GM19035 (cell line): ENCODE measurements at regions not wholly inside any gene's neighbourhood (a gene's known extent, or its start where the extent isn't known, plus 50 kb on each side); places are given as distances from the start of the nearest gene placed in this dataset.
"Not testable (repeated sequence)": the region's sequence is repeated elsewhere in the genome, so short reads cannot be mapped to it uniquely, and the experiment has no call there.

Experiments
- ATAC-seq: cut with Tn5 transposase; IDR thresholded peaks from one replicate; pipeline ENCODE4 v1.9.1; 2021; ENCODE audit not compliant: unreplicated experiment

DNA sequence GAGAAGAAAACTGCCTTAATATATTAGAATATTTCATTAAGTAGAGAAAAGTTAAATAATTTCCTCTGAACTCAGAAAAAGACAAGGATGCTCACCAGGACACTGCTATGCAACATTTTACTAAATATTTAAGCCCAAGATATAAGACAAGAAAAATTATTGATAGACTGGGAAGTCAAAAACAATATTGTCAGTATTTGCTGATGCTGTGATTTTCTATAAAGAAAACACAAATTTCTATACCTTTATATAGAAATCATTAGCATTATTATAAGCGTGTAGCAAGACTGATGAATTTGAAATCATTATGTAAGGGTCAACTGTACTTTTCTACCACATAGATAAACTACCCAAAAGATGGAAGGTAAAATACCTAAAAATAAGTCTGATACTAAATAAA is 451.0 kb downstream of the RNF144A start:
- ATAC-seq, result no peak

DNA sequence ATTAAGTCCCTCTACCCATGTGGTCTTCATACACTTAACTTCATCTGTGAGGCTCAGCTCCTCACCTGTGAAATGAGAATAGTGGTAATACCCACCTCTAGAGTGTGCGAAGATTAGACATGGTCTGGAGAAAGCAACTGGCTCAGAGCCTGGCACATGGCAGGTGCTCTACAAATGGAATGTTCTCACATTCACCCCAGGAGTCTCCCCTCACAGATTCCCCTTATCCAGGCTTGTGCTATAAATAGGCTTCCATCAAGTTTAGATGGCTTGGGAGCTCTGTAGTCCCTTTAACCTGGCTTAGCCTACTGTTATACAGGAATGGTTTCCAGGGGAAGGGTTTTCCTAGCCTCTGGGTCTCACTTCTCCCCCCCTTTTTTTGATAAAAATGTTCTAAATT is 455.9 kb downstream of the RNF144A start:
- no peak for ATAC-seq

DNA sequence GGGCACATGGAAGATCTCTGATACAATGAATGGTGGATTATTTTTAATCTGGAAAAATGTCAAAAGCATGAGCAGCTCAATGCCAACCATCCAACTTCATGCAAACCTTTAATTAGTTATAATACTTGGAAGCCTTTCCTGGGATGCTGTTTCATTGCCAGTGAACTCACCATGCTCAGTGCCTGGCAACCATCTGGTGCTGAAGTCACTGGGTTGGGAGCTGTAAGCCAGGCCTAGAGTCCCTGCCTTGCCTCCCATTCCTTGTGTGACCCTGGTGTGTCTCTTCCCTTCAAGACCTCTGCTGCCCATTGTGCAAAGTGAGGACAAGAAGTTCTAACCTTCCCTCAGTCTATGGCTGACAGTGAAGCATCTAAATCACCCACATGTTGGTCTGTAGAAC is 458.7 kb downstream of the RNF144A start:
- no peak for ATAC-seq

DNA sequence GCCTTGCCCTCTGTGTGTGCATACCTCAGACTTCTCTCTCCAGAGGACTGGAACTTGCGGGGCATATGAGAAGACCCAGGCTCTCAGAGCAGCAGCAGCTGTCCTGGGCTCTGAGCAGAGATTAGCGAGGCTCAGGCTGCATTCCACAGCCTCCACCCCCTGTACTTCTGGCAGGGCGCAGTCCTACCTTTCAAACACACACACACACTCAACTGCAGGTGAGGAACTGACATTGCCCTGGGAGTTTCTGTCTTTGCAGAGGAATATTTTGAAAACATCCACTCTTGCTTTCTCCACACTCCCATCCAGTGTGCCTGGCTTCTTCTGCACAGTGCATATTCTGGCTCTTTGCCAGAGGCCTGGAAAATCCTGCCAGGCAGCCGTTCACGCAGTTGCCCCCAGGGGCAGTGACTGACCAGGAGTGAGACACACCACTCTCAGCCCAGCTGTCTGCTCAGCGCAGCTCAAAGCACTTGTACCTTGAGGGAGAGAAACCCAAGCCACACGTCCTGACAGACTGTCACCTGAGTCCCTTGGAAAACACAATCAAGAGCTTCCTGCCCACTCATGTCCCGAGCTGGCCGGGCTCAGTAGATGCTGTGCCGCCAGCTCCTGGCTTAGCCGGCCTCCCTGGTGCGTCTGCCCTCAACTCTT is 460.8 kb downstream of the RNF144A start:
- no peak for ATAC-seq

DNA sequence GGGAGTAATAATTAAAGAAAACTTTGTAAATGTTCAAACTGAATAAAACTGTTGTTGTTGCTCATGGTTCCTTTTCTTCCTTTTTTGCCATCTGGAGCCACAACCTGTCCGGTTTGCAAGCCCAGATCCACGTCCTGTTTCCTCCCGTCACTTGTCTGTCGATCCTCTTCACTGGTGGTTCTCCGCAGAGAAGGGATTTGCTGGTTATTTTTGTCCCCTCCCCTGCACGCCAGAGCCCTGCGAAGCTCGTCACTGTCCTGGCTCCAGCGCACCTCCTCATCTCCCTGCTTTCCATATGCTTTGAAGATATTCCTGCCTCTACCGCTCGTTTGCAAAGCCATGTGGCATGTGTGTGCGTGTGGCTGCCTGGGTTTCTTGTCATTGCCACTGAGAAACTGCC is 461.4 kb downstream of the RNF144A start:
- ATAC-seq, result no peak

DNA sequence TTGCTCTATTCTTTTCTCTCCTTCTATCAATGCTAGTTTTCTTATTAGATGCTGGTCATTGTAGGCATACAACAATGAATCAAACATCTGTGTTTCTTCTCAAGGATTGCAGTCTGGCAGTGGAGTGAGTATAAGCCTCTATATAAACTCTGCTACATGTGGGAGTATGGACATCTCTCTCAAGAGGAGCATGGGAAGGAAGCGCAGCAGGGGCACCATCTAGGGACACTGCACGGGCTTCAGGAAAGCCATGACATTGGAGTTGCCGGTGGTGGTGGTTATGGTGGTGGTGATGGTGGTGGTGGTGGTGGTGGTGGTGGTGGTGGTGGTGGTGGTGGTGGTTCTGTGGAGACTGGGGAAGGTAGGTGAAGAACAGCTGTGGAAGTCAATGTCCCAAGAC is 462.6 kb downstream of the RNF144A start:
- ATAC-seq, result no peak

DNA sequence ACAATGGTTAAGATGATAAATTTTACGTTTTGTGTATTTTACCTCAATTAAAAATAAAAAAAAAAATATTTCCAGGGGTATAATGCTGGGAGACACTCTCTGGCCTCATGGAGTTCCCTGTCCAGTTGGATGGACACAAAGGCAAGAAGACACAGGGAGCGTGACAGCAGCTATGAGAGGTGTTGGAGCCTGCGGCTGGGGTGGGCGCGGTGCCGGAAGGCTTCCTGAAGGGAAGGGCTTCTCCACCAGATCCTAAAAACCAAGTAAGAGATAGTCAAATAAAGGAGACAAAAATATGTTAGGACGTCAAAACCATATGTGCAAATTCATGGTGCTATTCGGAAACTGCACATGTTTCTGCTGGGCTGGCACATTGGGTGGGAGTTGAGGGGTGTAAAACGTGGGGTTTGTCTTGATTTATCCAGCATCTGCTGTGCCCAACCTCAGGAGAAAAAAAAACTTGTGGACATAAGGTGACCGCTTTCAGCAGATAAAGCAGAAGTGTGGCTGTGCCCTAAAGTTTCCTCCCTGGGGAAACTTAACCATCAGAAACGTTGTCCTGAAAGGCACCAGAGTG is 467.6 kb downstream of the RNF144A start:
- ATAC-seq, result no peak

DNA sequence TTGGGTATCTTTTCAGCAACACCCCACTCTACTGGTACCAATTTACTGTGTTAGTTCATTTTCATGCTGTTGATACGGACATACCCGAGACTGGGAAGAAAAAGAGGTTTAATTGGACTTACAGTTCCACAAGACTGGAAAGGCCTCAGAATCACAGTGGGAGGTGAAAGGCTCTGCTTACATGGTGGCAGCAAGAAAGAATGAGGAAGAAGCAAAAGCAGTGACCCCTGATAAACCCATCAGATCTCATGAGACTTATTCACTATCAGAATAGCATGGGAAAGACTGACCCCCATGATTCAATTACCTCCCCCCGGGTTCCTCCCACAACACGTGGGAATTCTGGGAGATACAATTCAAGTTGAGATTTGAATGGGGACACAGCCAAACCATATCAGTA is 473.1 kb downstream of the RNF144A start:
- not testable (repeated sequence) for ATAC-seq

DNA sequence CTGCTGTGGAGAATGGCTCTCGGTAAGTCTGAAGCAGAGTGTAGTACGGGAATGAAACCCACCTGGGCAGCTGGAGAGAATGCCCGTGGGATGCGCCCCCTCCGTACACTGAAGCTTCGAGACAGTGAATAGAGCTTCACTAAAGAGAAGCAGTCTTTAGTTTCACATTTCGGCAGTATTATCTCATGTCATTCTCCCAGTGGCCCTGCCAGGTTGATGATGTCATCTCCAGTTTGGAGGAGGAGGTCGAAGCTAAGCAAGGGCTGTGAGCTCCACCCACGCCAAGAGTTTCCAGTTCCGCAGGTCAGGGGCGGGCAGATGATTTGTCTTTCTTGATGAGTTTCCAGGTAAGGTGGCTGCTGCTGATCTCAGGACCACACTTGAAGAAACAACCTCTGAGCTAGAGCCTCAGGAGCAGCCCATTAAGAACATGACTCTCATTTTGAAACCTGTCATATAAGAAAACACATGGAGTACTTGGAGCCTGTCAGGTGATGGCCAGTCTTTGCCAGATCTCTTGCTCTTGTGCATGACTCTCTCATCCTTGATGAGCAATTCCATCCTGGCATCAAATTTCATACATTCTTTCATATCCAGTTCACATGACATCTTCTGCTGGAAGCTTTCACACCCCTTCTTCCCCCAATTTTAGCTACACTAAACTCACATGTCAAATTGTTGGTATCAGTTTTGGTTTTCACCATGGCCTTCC is 475.0 kb downstream of the RNF144A start:
- ATAC-seq, result no peak

DNA sequence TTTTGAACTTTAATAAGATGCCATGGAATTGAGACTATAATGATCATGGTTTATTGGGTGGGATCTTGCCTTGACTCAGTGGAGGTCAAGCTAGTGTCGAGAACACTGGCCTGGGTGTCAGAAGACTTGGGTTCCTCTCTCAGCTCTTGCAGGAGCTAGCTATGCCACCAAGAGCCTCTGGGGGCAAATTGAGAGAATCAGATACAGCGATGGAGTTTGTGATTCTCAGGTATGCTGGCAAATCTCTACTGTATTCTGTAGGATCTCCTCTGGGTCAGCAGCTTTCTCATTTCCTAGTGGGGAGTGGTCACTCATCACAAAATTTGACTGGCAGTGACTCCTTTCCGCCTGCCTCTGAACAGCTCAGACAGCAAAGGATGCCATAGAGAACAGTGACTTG is 477.0 kb downstream of the RNF144A start:
- no peak for ATAC-seq

DNA sequence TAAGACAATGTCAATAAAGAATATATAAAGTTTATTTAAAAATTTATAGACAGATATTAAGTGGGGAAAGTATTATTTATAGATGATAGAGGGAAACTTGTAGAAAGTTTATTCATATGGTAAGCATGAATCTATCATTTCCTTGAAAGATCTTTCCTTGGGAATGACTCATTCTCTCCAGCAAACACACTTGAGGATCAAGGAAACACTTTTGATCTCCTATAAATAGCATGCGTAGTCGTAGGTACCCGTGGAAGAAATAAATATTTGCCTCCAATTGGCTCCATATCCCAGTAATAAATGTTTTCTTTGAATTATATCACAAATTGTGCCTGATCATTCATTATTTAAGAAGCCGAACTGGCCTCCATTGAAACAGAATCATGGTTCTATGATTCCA is 483.4 kb downstream of the RNF144A start:
- no peak for ATAC-seq

DNA sequence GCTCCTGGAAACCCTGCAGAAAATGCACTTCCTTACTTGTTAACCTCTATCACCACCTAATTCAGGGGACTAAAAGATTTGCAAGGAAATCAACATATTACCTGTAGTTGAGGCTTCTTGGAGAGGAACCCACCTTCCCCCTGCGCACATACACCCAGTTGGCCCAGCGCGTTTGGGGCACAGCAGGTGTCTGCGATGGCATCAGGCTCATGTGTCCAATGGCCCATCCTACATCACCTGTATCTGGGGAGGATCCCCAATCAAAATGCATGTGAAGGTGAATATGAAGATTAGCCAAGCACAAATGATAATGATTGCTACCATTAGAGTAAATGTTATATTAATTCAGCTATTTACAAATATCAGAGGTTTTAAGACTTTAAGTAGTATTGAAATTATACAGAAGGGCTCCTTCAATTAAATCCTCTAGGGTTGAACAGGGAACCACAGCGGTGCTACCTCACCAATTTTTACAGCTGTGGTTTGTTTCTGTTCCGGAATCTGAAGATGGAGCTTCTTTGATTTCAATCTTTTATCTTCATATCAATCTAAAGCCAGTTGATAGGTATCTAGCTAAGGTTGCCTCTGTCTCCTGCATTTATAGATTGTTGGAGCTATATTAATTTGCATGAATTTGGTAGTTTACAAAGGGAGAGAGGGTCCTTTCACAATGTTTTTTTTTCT is 486.0 kb downstream of the RNF144A start:
- ATAC-seq, result no peak

DNA sequence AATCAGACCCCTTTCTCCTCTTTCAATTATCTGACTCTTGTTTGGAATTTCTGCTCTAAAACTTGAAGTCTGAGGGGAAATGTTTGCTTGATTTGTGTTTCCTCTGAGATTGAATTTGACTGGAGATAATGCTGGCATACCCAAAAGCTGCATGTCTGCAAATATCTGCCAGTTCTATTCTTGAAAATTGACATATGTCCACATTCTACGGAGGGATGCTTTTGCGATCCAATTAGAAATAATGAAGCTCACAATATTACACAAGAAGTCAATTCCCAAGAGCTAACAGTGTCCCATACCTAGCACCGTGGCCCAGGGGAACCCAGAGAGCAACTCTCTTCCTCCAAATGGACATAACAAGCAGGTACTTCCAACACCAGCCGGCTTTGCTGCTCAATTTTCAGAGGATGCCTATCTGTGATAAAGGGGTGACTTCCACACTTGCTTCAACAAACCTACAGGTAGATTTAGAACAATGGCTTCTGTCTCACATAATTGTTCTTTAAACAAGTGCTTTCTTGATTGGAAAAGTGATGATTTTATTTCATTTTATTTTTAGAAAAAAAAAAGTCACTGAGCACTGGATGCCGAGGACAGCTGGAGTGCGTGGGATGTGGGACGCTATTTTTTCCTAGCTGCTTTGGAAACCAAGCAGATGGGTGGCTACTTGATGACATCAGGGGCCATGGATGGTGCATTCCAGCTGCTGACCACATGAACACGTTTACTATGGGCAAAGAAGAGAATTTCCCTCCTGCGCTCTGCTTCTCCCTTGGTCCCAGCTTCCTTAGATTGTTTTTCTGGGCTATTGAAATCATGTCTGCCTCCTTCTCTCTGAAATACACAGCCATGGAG is 488.9 kb downstream of the RNF144A start:
- no peak for ATAC-seq

DNA sequence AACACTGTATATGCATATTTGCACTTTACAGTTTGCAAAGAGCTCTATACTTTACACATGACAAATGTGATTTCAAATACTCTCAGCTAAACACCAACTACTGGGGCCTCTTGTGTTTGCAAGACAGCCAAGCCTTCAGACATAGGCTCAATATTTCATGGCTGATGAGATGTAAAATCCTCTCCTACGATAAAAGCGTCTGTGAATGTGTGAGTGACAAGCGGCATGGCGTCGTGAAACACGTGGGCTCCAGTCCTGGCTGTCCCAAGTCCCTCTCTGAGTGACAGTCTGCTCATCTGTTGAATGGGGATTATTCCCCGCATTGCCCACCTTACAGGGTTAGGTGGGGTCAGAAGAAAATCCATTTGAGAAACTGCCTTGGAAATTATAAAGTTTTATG is 489.8 kb downstream of the RNF144A start:
- ATAC-seq, result no peak

DNA sequence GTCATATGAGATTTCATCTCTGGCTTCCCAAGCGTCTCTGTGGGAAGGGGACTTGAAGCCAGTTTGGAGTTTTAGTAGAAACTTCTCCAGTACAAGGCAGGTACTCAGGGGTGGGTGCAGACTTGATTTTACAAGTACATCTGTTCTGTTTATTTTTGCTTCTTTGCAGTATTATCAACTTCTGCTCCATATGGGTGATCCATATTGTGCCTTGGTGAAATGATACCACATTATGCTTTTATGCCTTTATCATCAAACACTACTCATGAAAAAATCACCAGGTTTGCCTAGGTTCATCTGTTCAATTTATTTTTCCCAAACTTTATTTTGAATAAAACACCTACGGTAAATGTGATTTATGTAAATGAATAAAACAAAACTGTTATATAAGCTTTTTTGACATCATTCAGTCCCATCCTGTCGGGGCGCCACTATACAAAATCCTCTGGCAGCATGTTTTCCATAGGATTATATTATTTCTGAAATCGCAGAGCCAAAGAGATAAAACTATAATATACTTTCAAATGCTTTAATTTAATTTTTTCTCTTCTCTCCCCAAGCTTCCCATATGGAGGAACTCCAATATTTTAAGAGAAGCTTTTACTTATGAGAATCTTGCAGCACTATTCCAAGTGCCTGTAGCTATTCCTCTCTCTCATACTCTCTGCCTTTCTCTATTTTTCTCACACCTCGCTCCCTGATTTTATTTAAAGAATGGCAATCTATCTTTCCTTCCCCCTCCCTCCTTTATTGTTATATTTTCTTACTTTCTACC is 490.9 kb downstream of the RNF144A start:
- no peak for ATAC-seq

DNA sequence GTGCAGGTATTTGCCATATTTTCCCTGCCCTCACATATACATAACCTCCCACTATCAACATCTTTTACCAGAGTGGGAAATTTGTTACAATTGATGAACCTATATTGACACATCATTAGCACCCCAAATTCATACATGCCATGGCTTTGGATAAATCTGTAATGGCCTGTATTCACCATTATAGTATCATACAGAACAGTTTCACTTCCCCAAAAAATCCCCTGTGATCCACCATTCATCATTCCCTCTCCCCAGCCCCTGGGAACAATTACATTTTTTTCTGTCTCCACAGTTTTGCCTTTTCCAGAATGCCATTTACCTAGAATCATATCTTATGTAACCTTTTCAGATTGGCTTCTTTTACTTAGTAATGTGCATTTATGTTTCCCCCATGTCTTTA is 494.5 kb downstream of the RNF144A start:
- no peak for ATAC-seq

DNA sequence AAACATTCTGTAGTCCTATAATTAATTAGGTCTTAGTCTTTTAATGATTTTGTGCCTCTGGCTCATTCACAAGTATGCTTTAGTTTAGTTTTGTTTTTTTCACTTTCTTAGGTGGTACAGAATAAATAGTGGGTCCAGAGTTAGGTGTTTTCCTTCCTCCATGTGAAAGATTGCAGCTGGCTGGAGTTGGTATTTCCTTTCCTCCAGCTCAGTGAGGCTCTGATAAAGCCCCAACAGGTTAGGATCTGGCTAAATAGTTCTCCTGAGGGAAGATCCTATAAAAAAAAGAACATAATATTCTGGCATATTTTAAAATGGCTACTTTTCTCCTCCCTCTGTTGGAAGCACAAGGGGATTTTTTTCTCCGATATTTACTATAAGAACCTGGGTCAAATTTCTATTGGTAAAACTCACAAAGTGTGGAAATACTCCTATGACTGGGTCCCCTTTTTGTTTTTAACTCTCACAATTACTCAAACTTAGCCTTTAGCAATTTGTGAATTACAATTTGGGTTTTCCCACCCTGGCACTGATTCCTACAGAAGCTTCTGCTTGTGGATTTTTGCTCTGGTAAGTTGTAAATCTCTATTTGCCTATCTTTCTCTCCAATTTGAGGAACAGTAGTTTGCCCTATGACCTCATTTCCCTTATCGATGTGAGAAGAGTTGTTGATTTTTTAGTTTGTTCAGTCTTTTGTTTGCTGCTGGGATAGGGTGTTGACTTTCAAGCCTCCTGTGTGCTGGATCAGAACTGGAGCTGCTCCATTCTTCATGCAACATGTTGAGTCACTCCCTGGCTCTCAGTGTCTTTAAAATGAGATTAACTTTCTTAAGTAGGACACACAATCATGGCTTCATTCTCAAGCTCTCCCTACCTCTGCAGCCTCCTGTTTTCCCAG is 500.9 kb downstream of the RNF144A start:
- no peak for ATAC-seq

DNA sequence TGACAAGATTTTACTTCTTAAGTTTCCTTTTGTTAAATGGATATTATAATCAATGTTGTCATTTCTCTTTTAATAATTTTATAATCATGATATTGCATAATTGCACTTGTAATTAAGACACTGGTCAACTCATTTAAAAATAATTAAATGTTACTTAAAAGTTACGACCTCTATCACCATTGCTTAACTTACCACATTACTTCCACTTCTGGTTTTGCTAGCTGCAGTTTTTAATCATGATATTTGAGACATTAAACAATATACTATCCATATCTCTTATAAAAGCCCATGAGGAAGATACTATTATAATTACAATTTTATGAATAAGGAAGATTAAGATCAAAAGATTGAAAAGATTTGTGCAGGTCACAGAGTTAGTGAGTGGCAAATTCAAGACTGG is 502.0 kb downstream of the RNF144A start:
- ATAC-seq, result no peak

DNA sequence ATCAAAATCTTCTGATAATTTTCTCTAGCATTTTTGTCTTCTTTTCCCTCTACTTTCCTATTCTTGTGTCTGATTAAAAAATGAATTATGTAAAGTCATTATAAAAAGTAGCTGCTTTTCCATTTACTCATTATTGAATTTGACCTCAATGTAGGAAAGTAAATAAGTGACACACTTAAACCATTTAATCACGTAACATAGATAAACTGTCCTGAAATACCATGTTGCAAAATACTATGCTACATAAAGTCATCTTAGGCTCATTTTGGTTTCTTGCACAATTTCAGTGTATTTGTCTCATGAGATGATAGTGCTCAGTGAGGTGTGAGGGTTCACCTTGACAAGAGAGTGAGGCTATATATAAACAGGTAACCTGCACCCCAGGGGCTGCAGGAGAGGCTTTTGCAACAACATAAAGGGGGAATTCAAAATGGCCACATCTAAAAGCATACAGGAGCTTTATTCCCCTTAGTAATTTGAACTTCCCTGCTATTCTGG is 502.7 kb downstream of the RNF144A start:
- no peak for ATAC-seq
